Liver (tissue), 8 donors: ENCODE measurements at regions not wholly inside any gene's neighbourhood (a gene's known extent, or its start where the extent isn't known, plus 50 kb on each side); places are given as distances from the start of the nearest gene placed in this dataset.

Source experiments
- DNase-seq: peaks from one replicate; pipeline ENCODE4 v3.0.0-alpha.2; 2017; ENCODE audit warnings: low spot score
- H3K27ac ChIP-seq, 2 donors: one replicate each; pipeline ENCODE4 v1.7.0; 2013; ENCODE audit warnings: inconsistent platforms in 2 of 2, low read length in 2 of 2, control low read depth in 1 of 2, low read depth in 1 of 2, mild to moderate bottlenecking in 1 of 2
- H3K27me3 ChIP-seq, 4 donors: one replicate each; pipeline versions ENCODE4 v1.6.1 to v1.7.0; 2013; ENCODE audit warnings: low read length in 3 of 4, inconsistent platforms in 1 of 4, mild to moderate bottlenecking in 1 of 4, moderate library complexity in 1 of 4; ENCODE audit not compliant: control insufficient read depth in 4 of 4, insufficient read depth in 4 of 4
- H3K36me3 ChIP-seq, 4 donors: one replicate each; pipeline versions ENCODE4 v1.6.1 to v1.7.0; 2013; ENCODE audit warnings: low read length in 3 of 4, mild to moderate bottlenecking in 3 of 4, low read depth in 1 of 4, moderate library complexity in 1 of 4; ENCODE audit not compliant: control insufficient read depth in 4 of 4, insufficient read depth in 3 of 4
- H3K4me1 ChIP-seq, 4 donors: one replicate each; pipeline versions ENCODE4 v1.6.1 to v1.7.0; 2013; ENCODE audit warnings: low read length in 3 of 4, mild to moderate bottlenecking in 3 of 4, moderate library complexity in 1 of 4; ENCODE audit not compliant: control insufficient read depth in 4 of 4, insufficient read depth in 4 of 4
- H3K4me3 ChIP-seq, 3 donors: one replicate each; pipeline versions ENCODE4 v1.6.1 to v1.7.0; 2013; ENCODE audit warnings: low read length in 3 of 3, control low read depth in 1 of 3, low read depth in 1 of 3, mild to moderate bottlenecking in 1 of 3
- H3K9ac ChIP-seq, 2 donors: one replicate each; pipeline ENCODE4 v1.7.0; 2013; ENCODE audit warnings: low read length in 2 of 2, mild to moderate bottlenecking in 2 of 2, moderate library complexity in 2 of 2, control low read depth in 1 of 2, low read depth in 1 of 2
- H3K9me3 ChIP-seq, 4 donors: one replicate each; pipeline versions ENCODE4 v1.6.1 to v1.7.0; 2013; ENCODE audit warnings: low read length in 3 of 4; ENCODE audit not compliant: control insufficient read depth in 4 of 4
- EGR1 ChIP-seq, 2 donors: IDR thresholded peaks; 2 replicates each; pipeline ENCODE4 v1.6.1; 2016 to 2018; ENCODE audit warnings: antibody characterized with exemption in 2 of 2, low read depth in 2 of 2
- FOXA1 ChIP-seq: IDR thresholded peaks from 2 replicates; pipeline ENCODE4 v1.6.1; 2016; ENCODE audit warnings: antibody characterized with exemption
- FOXA2 ChIP-seq: IDR thresholded peaks from 2 replicates; pipeline ENCODE4 v1.6.1; 2016; ENCODE audit warnings: antibody characterized with exemption
- GABPA ChIP-seq, 2 donors: IDR thresholded peaks in 1 of 2; conservative IDR thresholded peaks in 1 of 2; 2 replicates each; pipeline ENCODE4 v1.6.1; 2016; ENCODE audit warnings: antibody characterized with exemption in 2 of 2, mild to moderate bottlenecking in 1 of 2, moderate library complexity in 1 of 2
- HNF4G ChIP-seq: IDR thresholded peaks from 2 replicates; pipeline ENCODE4 v1.6.1; 2016; ENCODE audit warnings: antibody characterized with exemption
- JUND ChIP-seq, 2 donors: IDR thresholded peaks; 2 replicates each; pipeline ENCODE4 v1.6.1; 2016; ENCODE audit warnings: antibody characterized with exemption in 2 of 2
- NR2F2 ChIP-seq: IDR thresholded peaks from 2 replicates; pipeline ENCODE4 v1.6.1; 2016; ENCODE audit warnings: antibody characterized with exemption
- RAD21 ChIP-seq, 2 donors: IDR thresholded peaks; 2 replicates each; pipeline ENCODE4 v1.6.1; 2016; ENCODE audit warnings: antibody characterized with exemption in 2 of 2, mild to moderate bottlenecking in 2 of 2
- RXRA ChIP-seq, 2 donors: IDR thresholded peaks; 2 replicates each; pipeline ENCODE4 v1.6.1; 2017 to 2018; ENCODE audit warnings: antibody characterized with exemption in 2 of 2, mild to moderate bottlenecking in 1 of 2
- YY1 ChIP-seq: IDR thresholded peaks from 2 replicates; pipeline ENCODE4 v1.6.1; 2016; ENCODE audit warnings: antibody characterized with exemption, mild to moderate bottlenecking
- ZBTB33 ChIP-seq: IDR thresholded peaks from 2 replicates; pipeline ENCODE4 v1.6.1; 2016; ENCODE audit warnings: antibody characterized with exemption
- WGBS: extraction: QIAGEN DNeasy Blood & Tissue Kit; methylation state at CpG from one replicate; pipeline ENCODE4 v1.1.7; 2013; 5-methylcytosine and 5-hydroxymethylcytosine counted together
- TF ChIP-seq, protein P1 (sequence below): fragments of 150-350 bp; IDR thresholded peaks from 2 replicates; pipeline ENCODE4 v1.5.1; 2017; ENCODE audit warnings: improper control_type of control experiment, low read depth, low read length; ENCODE audit not compliant: missing input control
- TF ChIP-seq, protein P2 (sequence below): IDR thresholded peaks from 2 replicates; pipeline ENCODE4 v1.6.1; 2016; ENCODE audit warnings: antibody characterized with exemption
- TF ChIP-seq, protein P3 (sequence below): IDR thresholded peaks from 2 replicates; pipeline ENCODE4 v1.6.1; 2016; ENCODE audit warnings: antibody characterized with exemption, mild to moderate bottlenecking
- donor health status: healthy.
- donor health status: healthy.
- donor health status: healthy.
- donor health status: healthy.
- donor health status: healthy.

DNA sequence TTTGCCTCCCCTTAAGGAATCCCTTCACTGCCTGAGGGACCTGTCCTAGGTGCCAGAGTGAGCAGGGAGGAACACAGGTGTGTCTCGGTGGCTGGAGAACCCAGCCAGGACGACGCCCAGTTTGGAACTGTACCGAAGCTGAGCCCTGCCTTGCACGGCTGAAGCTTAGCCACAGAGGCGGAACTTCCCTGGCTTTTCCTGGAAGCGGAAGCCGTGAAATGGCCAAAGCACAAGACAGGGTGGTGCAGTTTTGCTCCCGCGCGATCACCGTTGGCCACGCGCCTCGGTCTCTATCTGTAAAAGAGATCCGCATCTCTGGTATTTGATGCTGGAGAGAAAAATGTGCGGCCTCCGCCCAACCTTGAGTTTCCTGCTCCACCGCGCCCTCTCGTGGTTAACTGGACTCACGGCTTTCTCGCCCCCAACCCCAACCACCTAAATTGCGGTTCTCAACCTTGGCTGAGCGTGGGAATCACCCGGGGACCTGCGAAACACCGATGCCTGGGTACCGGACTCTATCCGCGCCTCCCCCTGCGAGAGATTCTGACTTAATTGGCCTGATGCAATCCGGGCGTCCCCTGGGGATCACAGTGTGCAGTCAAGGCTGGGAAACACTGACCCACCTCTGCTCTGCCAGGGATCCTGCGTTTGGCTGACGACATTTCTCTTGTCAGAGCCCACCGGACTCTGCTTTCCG, 70.7 kb upstream of the ABHD2 start:
- Histone ChIP-seq H3K4me1 (peaks cover 0 to 7% (median 2%) of the 10 kb centered on the region in 4 donors), H3K9me3 (peaks cover 0 to 6% (median 3%) of the 10 kb centered on the region in 4 donors), H3K27ac (no peak overlapping the region), H3K27me3 (peaks cover 0 to 19% (median 4%) of the 10 kb centered on the region in 4 donors), H3K36me3 (no peaks in the 10 kb centered on the region), H3K9ac (no peak overlapping the region), H3K4me3 (no peak overlapping the region)
- 7% methylated on average over 38 of the region's 38 CpGs for WGBS
- peak; percentile 79 for DNase-seq
- TF ChIP-seq, protein P1, sequence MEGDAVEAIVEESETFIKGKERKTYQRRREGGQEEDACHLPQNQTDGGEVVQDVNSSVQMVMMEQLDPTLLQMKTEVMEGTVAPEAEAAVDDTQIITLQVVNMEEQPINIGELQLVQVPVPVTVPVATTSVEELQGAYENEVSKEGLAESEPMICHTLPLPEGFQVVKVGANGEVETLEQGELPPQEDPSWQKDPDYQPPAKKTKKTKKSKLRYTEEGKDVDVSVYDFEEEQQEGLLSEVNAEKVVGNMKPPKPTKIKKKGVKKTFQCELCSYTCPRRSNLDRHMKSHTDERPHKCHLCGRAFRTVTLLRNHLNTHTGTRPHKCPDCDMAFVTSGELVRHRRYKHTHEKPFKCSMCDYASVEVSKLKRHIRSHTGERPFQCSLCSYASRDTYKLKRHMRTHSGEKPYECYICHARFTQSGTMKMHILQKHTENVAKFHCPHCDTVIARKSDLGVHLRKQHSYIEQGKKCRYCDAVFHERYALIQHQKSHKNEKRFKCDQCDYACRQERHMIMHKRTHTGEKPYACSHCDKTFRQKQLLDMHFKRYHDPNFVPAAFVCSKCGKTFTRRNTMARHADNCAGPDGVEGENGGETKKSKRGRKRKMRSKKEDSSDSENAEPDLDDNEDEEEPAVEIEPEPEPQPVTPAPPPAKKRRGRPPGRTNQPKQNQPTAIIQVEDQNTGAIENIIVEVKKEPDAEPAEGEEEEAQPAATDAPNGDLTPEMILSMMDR, result peak; percentile 68
- no peak for TF ChIP-seq YY1
- TF ChIP-seq RAD21 (IDR thresholded peaks at IDR 0.05), result peak; percentile 73 to 83
- no peak for TF ChIP-seq JUND (IDR thresholded peaks at IDR 0.05)

GRCh38 chr15:89018207-89018606, 70.0 kb upstream of the ABHD2 start:
- no peak overlapping the region for H3K4me3 ChIP-seq
- no peak for DNase-seq
- peaks cover 0 to 7% (median 2%) of the 10 kb centered on the region in 4 donors for H3K4me1 ChIP-seq
- H3K27me3 ChIP-seq, result peaks cover 0 to 19% (median 4%) of the 10 kb centered on the region in 4 donors
- H3K9me3 ChIP-seq, result peaks cover 0 to 4% (median 2%) of the 10 kb centered on the region in 4 donors
- TF ChIP-seq HNF4G, result no peak
- TF ChIP-seq, protein P1, result no peak
- TF ChIP-seq NR2F2, result peak; percentile 30
- no peak for TF ChIP-seq JUND (IDR thresholded peaks at IDR 0.05)
- no peaks in the 10 kb centered on the region for H3K36me3 ChIP-seq
- H3K27ac ChIP-seq, result no peak overlapping the region
- H3K9ac ChIP-seq, result no peak overlapping the region
- 72% methylated on average over 7 of the region's 7 CpGs for WGBS

GRCh38 chr15:89019436-89019835, 68.8 kb upstream of the ABHD2 start:
- no peak for DNase-seq
- Histone ChIP-seq H3K9me3 (peaks cover 0 to 4% (median 0%) of the 10 kb centered on the region in 4 donors), H3K36me3 (no peaks in the 10 kb centered on the region), H3K27me3 (peaks cover 0 to 19% (median 4%) of the 10 kb centered on the region in 4 donors), H3K4me3 (no peak overlapping the region), H3K9ac (no peak overlapping the region), H3K27ac (no peak overlapping the region), H3K4me1 (peaks cover 0 to 7% (median 2%) of the 10 kb centered on the region in 4 donors)
- 58% methylated on average over 3 of the region's 3 CpGs for WGBS
- TF ChIP-seq HNF4G (no peak), ZBTB33 (no peak), GABPA (IDR thresholded peaks at IDR 0.05 in 1 of 2, conservative IDR thresholded peaks at IDR 0.05 in 1 of 2) (no peak), NR2F2 (no peak), FOXA1 (no peak), RXRA (IDR thresholded peaks at IDR 0.05) (no peak), FOXA2 (no peak), EGR1 (IDR thresholded peaks at IDR 0.05; ENCODE audit: low read depth in 2 of 2) (no peak), YY1 (no peak)
- TF ChIP-seq, protein P1, result no peak
- TF ChIP-seq, protein P2, sequence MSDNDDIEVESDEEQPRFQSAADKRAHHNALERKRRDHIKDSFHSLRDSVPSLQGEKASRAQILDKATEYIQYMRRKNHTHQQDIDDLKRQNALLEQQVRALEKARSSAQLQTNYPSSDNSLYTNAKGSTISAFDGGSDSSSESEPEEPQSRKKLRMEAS, result no peak
- TF ChIP-seq, protein P3, sequence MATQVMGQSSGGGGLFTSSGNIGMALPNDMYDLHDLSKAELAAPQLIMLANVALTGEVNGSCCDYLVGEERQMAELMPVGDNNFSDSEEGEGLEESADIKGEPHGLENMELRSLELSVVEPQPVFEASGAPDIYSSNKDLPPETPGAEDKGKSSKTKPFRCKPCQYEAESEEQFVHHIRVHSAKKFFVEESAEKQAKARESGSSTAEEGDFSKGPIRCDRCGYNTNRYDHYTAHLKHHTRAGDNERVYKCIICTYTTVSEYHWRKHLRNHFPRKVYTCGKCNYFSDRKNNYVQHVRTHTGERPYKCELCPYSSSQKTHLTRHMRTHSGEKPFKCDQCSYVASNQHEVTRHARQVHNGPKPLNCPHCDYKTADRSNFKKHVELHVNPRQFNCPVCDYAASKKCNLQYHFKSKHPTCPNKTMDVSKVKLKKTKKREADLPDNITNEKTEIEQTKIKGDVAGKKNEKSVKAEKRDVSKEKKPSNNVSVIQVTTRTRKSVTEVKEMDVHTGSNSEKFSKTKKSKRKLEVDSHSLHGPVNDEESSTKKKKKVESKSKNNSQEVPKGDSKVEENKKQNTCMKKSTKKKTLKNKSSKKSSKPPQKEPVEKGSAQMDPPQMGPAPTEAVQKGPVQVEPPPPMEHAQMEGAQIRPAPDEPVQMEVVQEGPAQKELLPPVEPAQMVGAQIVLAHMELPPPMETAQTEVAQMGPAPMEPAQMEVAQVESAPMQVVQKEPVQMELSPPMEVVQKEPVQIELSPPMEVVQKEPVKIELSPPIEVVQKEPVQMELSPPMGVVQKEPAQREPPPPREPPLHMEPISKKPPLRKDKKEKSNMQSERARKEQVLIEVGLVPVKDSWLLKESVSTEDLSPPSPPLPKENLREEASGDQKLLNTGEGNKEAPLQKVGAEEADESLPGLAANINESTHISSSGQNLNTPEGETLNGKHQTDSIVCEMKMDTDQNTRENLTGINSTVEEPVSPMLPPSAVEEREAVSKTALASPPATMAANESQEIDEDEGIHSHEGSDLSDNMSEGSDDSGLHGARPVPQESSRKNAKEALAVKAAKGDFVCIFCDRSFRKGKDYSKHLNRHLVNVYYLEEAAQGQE, result no peak
